OCI-LY3 (cell line): ENCODE measurements at regions not wholly inside any gene's neighbourhood (a gene's known extent, or its start where the extent isn't known, plus 50 kb on each side); places are given as distances from the start of the nearest gene placed in this dataset.

Source experiments
- EZH2phosphoT487 ChIP-seq: fragments of 200-600 bp; shearing (Covaris generic); IDR thresholded peaks from 2 replicates; pipeline ENCODE4 v1.6.1; 2018; ENCODE audit warnings: antibody characterized with exemption, mixed run types, low read depth
- TF ChIP-seq, protein P1 (sequence below): fragments of 200-600, 300-600 bp; sonication (generic); IDR thresholded peaks from 2 replicates; pipeline ENCODE4 v1.5.1; 2014; ENCODE audit warnings: antibody characterized with exemption, low read length, low read depth

DNA sequence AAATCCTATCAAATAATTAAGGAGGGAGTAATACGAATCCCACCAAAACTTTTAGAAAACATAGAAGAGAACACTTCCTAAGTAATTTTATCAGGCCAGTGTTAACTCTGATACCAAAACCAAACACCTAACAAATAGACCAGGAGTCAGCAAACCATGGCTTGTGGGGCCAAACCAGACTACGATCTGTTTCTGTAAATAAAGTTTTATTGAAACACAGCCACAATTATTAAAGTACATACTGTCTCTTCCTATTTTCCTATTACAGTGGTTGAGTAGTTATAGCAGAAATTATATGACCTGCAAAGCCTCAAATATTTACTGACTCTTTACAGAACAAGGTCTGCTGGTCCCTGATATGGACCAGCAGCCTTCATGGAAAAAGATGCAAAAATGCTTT is 73.1 kb upstream of the ELN start:
- TF ChIP-seq, protein P1, sequence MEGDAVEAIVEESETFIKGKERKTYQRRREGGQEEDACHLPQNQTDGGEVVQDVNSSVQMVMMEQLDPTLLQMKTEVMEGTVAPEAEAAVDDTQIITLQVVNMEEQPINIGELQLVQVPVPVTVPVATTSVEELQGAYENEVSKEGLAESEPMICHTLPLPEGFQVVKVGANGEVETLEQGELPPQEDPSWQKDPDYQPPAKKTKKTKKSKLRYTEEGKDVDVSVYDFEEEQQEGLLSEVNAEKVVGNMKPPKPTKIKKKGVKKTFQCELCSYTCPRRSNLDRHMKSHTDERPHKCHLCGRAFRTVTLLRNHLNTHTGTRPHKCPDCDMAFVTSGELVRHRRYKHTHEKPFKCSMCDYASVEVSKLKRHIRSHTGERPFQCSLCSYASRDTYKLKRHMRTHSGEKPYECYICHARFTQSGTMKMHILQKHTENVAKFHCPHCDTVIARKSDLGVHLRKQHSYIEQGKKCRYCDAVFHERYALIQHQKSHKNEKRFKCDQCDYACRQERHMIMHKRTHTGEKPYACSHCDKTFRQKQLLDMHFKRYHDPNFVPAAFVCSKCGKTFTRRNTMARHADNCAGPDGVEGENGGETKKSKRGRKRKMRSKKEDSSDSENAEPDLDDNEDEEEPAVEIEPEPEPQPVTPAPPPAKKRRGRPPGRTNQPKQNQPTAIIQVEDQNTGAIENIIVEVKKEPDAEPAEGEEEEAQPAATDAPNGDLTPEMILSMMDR, result no peak
- no peak for TF ChIP-seq EZH2phosphoT487
